H1 (cell line): ENCODE measurements at regions not wholly inside any gene's neighbourhood (a gene's known extent, or its start where the extent isn't known, plus 50 kb on each side); places are given as distances from the start of the nearest gene placed in this dataset.
A peak's percentile ranks its signal among the peaks of the same experiment; 100 is the strongest.

Experiments used
- CTCF ChIA-PET: fragments of 300-600 bp; sonication (Branson Sonifier 250); formaldehyde crosslinking; loops from one replicate; lab custom pipeline; 2021; ENCODE audit not compliant: partially characterized antibody; lab: Charles Lee
- POLR2A ChIA-PET: fragments of 300-600 bp; sonication (Branson Sonifier 250); formaldehyde crosslinking; loops from one replicate; lab custom pipeline; 2021; ENCODE audit warnings: inconsistent platforms; ENCODE audit not compliant: partially characterized antibody; lab: Charles Lee
- DNase-seq, 2 experiments: peaks; one replicate each; pipeline versions ENCODE4 v3.0.0 to v3.0.0-alpha.2; 2010 to 2022; ENCODE audit warnings: low spot score in 2 of 2, low read depth in 1 of 2, mixed read lengths in 1 of 2
- FAIRE-seq: peaks from 2 replicates; lab custom pipeline; 2011; peaks lifted over from hg19 to GRCh38; lab: Jason Lieb, UNC
- H2AFZ ChIP-seq: 2 replicates; pipeline ENCODE4 v1.8.1; 2012; ENCODE audit warnings: low read length, inconsistent platforms
- H2AK5ac ChIP-seq: 2 replicates; pipeline ENCODE4 v1.6.1; 2013; ENCODE audit warnings: low read depth, low read length
- H2BK120ac ChIP-seq: replicated peaks from 2 replicates; pipeline ENCODE3; 2013; ENCODE audit warnings: low read depth, low read length, inconsistent platforms
- H2BK12ac ChIP-seq: 2 replicates; pipeline ENCODE4 v1.6.1; 2013; ENCODE audit warnings: low read depth, low read length
- H2BK15ac ChIP-seq: 2 replicates; pipeline ENCODE4 v1.6.1; 2013; ENCODE audit warnings: low read length
- H2BK20ac ChIP-seq: 2 replicates; pipeline ENCODE4 v1.6.1; 2013; ENCODE audit warnings: low read length
- H2BK5ac ChIP-seq: 2 replicates; pipeline ENCODE4 v1.6.1; 2013; ENCODE audit warnings: low read depth, low read length
- H3K14ac ChIP-seq: 2 replicates; pipeline ENCODE4 v1.6.1; 2013; ENCODE audit warnings: inconsistent platforms; ENCODE audit not compliant: insufficient read length
- H3K18ac ChIP-seq: 2 replicates; pipeline ENCODE4 v1.6.1; 2013; ENCODE audit warnings: low read length; ENCODE audit errors: extremely low read depth
- H3K23ac ChIP-seq: 2 replicates; pipeline ENCODE4 v1.6.1; 2013; ENCODE audit warnings: inconsistent platforms; ENCODE audit not compliant: insufficient read length
- H3K23me2 ChIP-seq: 2 replicates; pipeline ENCODE4 v1.6.1; 2013; ENCODE audit warnings: low read depth, low read length
- H3K27ac ChIP-seq: 2 replicates; pipeline ENCODE4 v1.6.1; 2011; ENCODE audit warnings: low read depth, low read length, inconsistent platforms
- H3K27me3 ChIP-seq, 4 experiments: replicated peaks in 1 of 4; 1 replicate in 1 of 4; 2 replicates in 3 of 4; pipeline versions ENCODE4 v1.6.1 to v1.8.1; 2011 to 2013; ENCODE audit warnings: low read length in 3 of 4, mild to moderate bottlenecking in 3 of 4, inconsistent platforms in 2 of 4, mixed read lengths in 2 of 4, moderate library complexity in 1 of 4; ENCODE audit not compliant: control insufficient read depth in 3 of 4, insufficient read depth in 3 of 4; ENCODE audit errors: extremely low read depth in 1 of 4
- H3K36me3 ChIP-seq, 4 experiments: 2 replicates each; pipeline versions ENCODE4 v1.6.1 to v1.8.1; 2011 to 2013; ENCODE audit warnings: mild to moderate bottlenecking in 4 of 4, low read length in 3 of 4, moderate library complexity in 2 of 4, control low read depth in 1 of 4, inconsistent platforms in 1 of 4; ENCODE audit not compliant: insufficient read depth in 4 of 4, control insufficient read depth in 2 of 4
- H3K4ac ChIP-seq: replicated peaks from 2 replicates; pipeline ENCODE3; 2013; ENCODE audit warnings: low read length, low read depth, mixed read lengths, inconsistent platforms; ENCODE audit not compliant: insufficient read length
- H3K4me1 ChIP-seq, 4 experiments: replicated peaks in 1 of 4; 1 replicate in 1 of 4; 2 replicates in 3 of 4; pipeline versions ENCODE4 v1.6.1 to v1.8.1; 2011 to 2013; ENCODE audit warnings: low read length in 3 of 4, inconsistent platforms in 2 of 4, mixed read lengths in 1 of 4; ENCODE audit not compliant: insufficient read depth in 4 of 4, control insufficient read depth in 3 of 4
- H3K4me2 ChIP-seq, 2 experiments: 2 replicates each; pipeline versions ENCODE4 v1.6.1 to v1.8.1; 2011 to 2013; ENCODE audit warnings: low read depth in 2 of 2, low read length in 2 of 2, control low read depth in 1 of 2, inconsistent platforms in 1 of 2, mild to moderate bottlenecking in 1 of 2; ENCODE audit not compliant: insufficient read depth in 1 of 2
- H3K4me3 ChIP-seq, 4 experiments: fragments of 200-600, 300-600 bp in 1 of 4; sonication (generic), shearing (Covaris generic), sonication (Bioruptor Twin) in 1 of 4; 2 replicates each; pipeline versions ENCODE4 v1.5.1 to v1.8.1; 2011 to 2016; ENCODE audit warnings: low read length in 4 of 4, low read depth in 3 of 4, control low read depth in 2 of 4, inconsistent platforms in 2 of 4, mild to moderate bottlenecking in 2 of 4, mixed read lengths in 1 of 4, moderate library complexity in 1 of 4; ENCODE audit not compliant: insufficient read depth in 2 of 4; ENCODE audit errors: extremely low read depth in 1 of 4
- H3K56ac ChIP-seq: replicated peaks from 2 replicates; pipeline ENCODE3; 2013; ENCODE audit warnings: low read depth, mild to moderate bottlenecking, mixed read lengths, low read length, inconsistent platforms; ENCODE audit not compliant: insufficient read length
- H3K79me1 ChIP-seq: 2 replicates; pipeline ENCODE4 v1.6.1; 2013; ENCODE audit warnings: low read depth, low read length, control low read depth
- H3K79me2 ChIP-seq, 2 experiments: 2 replicates each; pipeline versions ENCODE4 v1.6.1 to v1.8.1; 2012 to 2013; ENCODE audit warnings: low read length in 2 of 2, mild to moderate bottlenecking in 2 of 2, inconsistent platforms in 1 of 2; ENCODE audit not compliant: insufficient read depth in 2 of 2, control insufficient read depth in 1 of 2
- H3K9ac ChIP-seq, 4 experiments: replicated peaks in 1 of 4; 1 replicate in 1 of 4; 2 replicates in 3 of 4; pipeline versions ENCODE4 v1.6.1 to v1.8.1; 2011 to 2013; ENCODE audit warnings: low read depth in 3 of 4, low read length in 3 of 4, control low read depth in 2 of 4, mild to moderate bottlenecking in 2 of 4, moderate library complexity in 2 of 4, inconsistent platforms in 1 of 4; ENCODE audit errors: extremely low read depth in 1 of 4
- H3K9me3 ChIP-seq, 2 experiments: 2 replicates each; pipeline versions ENCODE4 v1.6.1 to v1.8.1; 2012 to 2013; ENCODE audit warnings: mild to moderate bottlenecking in 2 of 2, moderate library complexity in 2 of 2, control low read depth in 1 of 2, inconsistent platforms in 1 of 2, low read depth in 1 of 2, low read length in 1 of 2, mixed read lengths in 1 of 2; ENCODE audit not compliant: insufficient read depth in 2 of 2
- H4K20me1 ChIP-seq, 2 experiments: replicated peaks in 1 of 2; 2 replicates each; pipeline versions ENCODE3 to v1.8.1; 2011 to 2013; ENCODE audit warnings: inconsistent platforms in 2 of 2, low read length in 2 of 2, mild to moderate bottlenecking in 1 of 2; ENCODE audit not compliant: insufficient read depth in 2 of 2, control insufficient read depth in 1 of 2
- H4K5ac ChIP-seq: 2 replicates; pipeline ENCODE4 v1.6.1; 2013; ENCODE audit warnings: low read length, low read depth, mixed read lengths, inconsistent platforms; ENCODE audit not compliant: insufficient read length
- H4K8ac ChIP-seq: 2 replicates; pipeline ENCODE4 v1.8.0; 2013; ENCODE audit warnings: mild to moderate bottlenecking, moderate library complexity, low read length, inconsistent platforms; ENCODE audit not compliant: insufficient read depth; ENCODE audit errors: extremely low read depth
- H4K91ac ChIP-seq: replicated peaks from 2 replicates; pipeline ENCODE3; 2013; ENCODE audit warnings: low read length, mixed read lengths, inconsistent platforms; ENCODE audit not compliant: insufficient read length
- BCL11A ChIP-seq, 2 experiments: IDR thresholded peaks; one replicate each; pipeline ENCODE4 v1.6.1; 2011; ENCODE audit warnings: low read depth in 2 of 2, low read length in 2 of 2, mild to moderate bottlenecking in 2 of 2
- E2F6 ChIP-seq: IDR thresholded peaks from 2 replicates; pipeline ENCODE4 v1.6.1; 2012; ENCODE audit warnings: inconsistent platforms
- FOSL1 ChIP-seq: IDR thresholded peaks from 2 replicates; pipeline ENCODE4 v1.6.1; 2011; ENCODE audit warnings: mild to moderate bottlenecking, low read depth, low read length, moderate library complexity; ENCODE audit not compliant: insufficient read depth
- HDAC6 ChIP-seq: IDR thresholded peaks from one replicate; pipeline ENCODE4 v1.7.1; 2012; ENCODE audit warnings: low read depth, mild to moderate bottlenecking, inconsistent platforms, low read length, moderate library complexity
- JUN ChIP-seq: IDR thresholded peaks from 2 replicates; pipeline ENCODE4 v1.6.1; 2011; ENCODE audit warnings: low read depth, mild to moderate bottlenecking, improper control_type of control experiment, low read length
- KDM5A ChIP-seq: fragments of 200-600 bp; IDR thresholded peaks from 2 replicates; pipeline ENCODE4 v1.7.1; 2012; ENCODE audit warnings: mild to moderate bottlenecking, low read length, inconsistent platforms, mixed read lengths
- NANOG ChIP-seq: IDR thresholded peaks from 2 replicates; pipeline ENCODE4 v1.6.1; 2011; ENCODE audit warnings: low read length, low read depth, mild to moderate bottlenecking, inconsistent platforms; ENCODE audit not compliant: insufficient read depth, poor library complexity, severe bottlenecking
- NRF1 ChIP-seq: IDR thresholded peaks from 2 replicates; pipeline ENCODE4 v1.6.1; 2011; ENCODE audit warnings: mild to moderate bottlenecking, low read depth, low read length, improper control_type of control experiment
- PHF8 ChIP-seq: fragments of 200-600 bp; sonication (generic); conservative IDR thresholded peaks from 2 replicates; pipeline ENCODE4 v1.7.1; 2012; ENCODE audit warnings: low read depth, mild to moderate bottlenecking, inconsistent platforms, low read length, moderate library complexity
- POLR2AphosphoS5 ChIP-seq: IDR thresholded peaks from 2 replicates; pipeline ENCODE4 v1.6.1; 2011; ENCODE audit warnings: low read depth, low read length
- RAD21 ChIP-seq, 2 experiments: IDR thresholded peaks in 1 of 2; conservative IDR thresholded peaks in 1 of 2; 2 replicates each; pipeline ENCODE4 v1.6.1; 2011; ENCODE audit warnings: low read depth in 2 of 2, low read length in 2 of 2, improper control_type of control experiment in 1 of 2, inconsistent platforms in 1 of 2, mild to moderate bottlenecking in 1 of 2, moderate library complexity in 1 of 2
- SIRT6 ChIP-seq: IDR thresholded peaks from one replicate; pipeline ENCODE4 v1.7.1; 2012; ENCODE audit warnings: low read length, inconsistent platforms
- SRF ChIP-seq: IDR thresholded peaks from 2 replicates; pipeline ENCODE4 v1.6.1; 2011; ENCODE audit warnings: mild to moderate bottlenecking, low read depth, low read length, moderate library complexity
- TEAD4 ChIP-seq: IDR thresholded peaks from 2 replicates; pipeline ENCODE4 v1.6.1; 2012; ENCODE audit warnings: low read depth, low read length, inconsistent platforms, mixed read lengths
- ZNF274 ChIP-seq: IDR thresholded peaks from 2 replicates; pipeline ENCODE4 v1.7.0; 2012; ENCODE audit warnings: low read length, borderline replicate concordance; ENCODE audit errors: extremely low read depth
- WGBS, 2 experiments: shearing (Covaris generic) in 1 of 2; methylation state at CpG; one replicate each; pipeline versions ENCODE4 v1.1.6 to v1.1.7; 2013 to 2015; ENCODE audit warnings: low lambda C conversion rate in 2 of 2, mixed read lengths in 2 of 2, inconsistent platforms in 1 of 2, low coverage in 1 of 2, missing lambda C conversion rate in 1 of 2; ENCODE audit not compliant: insufficient replicate concordance in 2 of 2, insufficient coverage in 1 of 2, insufficient read length in 1 of 2; ENCODE audit errors: extremely low coverage in 1 of 2, missing lambda C conversion rate in 1 of 2; 5-methylcytosine and 5-hydroxymethylcytosine counted together

DNA sequence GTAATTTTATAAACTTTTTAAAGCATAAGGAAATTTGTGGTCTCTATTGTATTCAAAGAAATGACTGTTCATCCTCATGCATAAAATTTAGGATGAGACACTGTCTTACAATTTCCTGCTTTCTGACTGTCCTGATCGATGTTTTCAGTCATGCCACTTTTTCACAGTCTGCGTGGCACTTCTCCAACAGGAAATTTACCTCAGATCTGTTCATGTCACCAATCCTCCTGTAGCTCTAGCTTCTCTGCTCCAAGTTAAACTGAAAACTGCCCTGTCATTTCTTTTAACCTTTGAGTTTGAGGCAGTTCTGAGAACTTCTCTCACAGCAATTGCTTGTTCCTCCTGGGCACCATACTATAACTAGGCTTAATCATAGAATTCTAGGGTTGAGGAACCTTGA is 455.1 kb downstream of the EFNA5 start:
- Histone ChIP-seq H3K56ac (no peak overlapping the region), H3K27me3 (peaks cover 0 to 2% (median 0%) of the 10 kb centered on the region in 4 experiments; a peak in 1 of 7 replicates), H4K91ac (no peak overlapping the region), H3K27ac (no peak overlapping the region), H2BK12ac (no peak overlapping the region), H3K4me3 (no peak overlapping the region), H2AK5ac (no peak overlapping the region), H3K9ac (no peak overlapping the region), H2BK120ac (no peak overlapping the region), H3K79me2 (no peaks in the 10 kb centered on the region), H2AFZ (peak overlapping the region; percentile 56; the same call in 1 of the 2 replicates), H3K4me2 (no peak overlapping the region), H3K9me3 (no peaks in the 10 kb centered on the region), H4K20me1 (no peaks in the 10 kb centered on the region), H2BK5ac (no peak overlapping the region), H3K23ac (no peak overlapping the region), H3K4ac (no peak overlapping the region), H2BK20ac (no peak overlapping the region), H3K18ac (no peak overlapping the region), H3K23me2 (no peaks in the 10 kb centered on the region), H3K4me1 (no peaks in the 10 kb centered on the region), H3K36me3 (no peaks in the 10 kb centered on the region), H4K5ac (no peak overlapping the region), H4K8ac (no peak overlapping the region), H3K14ac (no peak overlapping the region), H3K79me1 (no peaks in the 10 kb centered on the region), H2BK15ac (no peak overlapping the region)
- CTCF ChIA-PET: interaction anchor here (0.6 to 1.3 kb wide), 3 partner anchors 8 to 187 kb away, joined by 3 read pairs; no protein-coding TSS in a partner anchor
- 68% methylated on average over 2 of the region's 2 CpGs; no CpG with 5 or more reads in 1 of the 2 experiments for WGBS, 2 experiments
- DNase-seq (no peak), FAIRE-seq (no peak)
- POLR2A ChIA-PET: no interaction called here
- TF ChIP-seq SIRT6 (no peak), RAD21 (IDR thresholded peaks at IDR 0.05 in 1 of 2, conservative IDR thresholded peaks at IDR 0.05 in 1 of 2; ENCODE audit: low read depth in 2 of 2, low read length in 2 of 2) (no peak), HDAC6 (no peak), NANOG (no peak), JUN (no peak), TEAD4 (no peak), POLR2AphosphoS5 (no peak), NRF1 (no peak), ZNF274 (no peak), KDM5A (no peak), E2F6 (no peak), SRF (no peak), BCL11A (IDR thresholded peaks at IDR 0.05; ENCODE audit: low read depth in 2 of 2, low read length in 2 of 2) (no peak), PHF8 (no peak), FOSL1 (no peak)
